Psoas muscle (tissue), 7 donors: ENCODE measurements at regions not wholly inside any gene's neighbourhood (a gene's known extent, or its start where the extent isn't known, plus 50 kb on each side); places are given as distances from the start of the nearest gene placed in this dataset.

Source experiments
- ATAC-seq, 4 donors: fragments of 200-7000 bp; cut with Tn5 transposase; one replicate each; pipeline ENCODE4 v1.9.1; 2020; ENCODE audit warnings: moderate library complexity in 3 of 4, mild to moderate bottlenecking in 2 of 4
- DNase-seq, 2 donors: peaks; one replicate each; pipeline ENCODE4 v3.0.0-alpha.2; 2020
- H3K27ac ChIP-seq: fragments of 200-600 bp; one replicate; pipeline ENCODE4 v1.8.0; 2022
- H3K27me3 ChIP-seq, 3 donors: fragments of 200-600 bp in 1 of 3; one replicate each; pipeline versions ENCODE4 v1.6.1 to v1.8.0; 2013 to 2022; ENCODE audit warnings: low read length in 2 of 3, mild to moderate bottlenecking in 2 of 3, moderate library complexity in 1 of 3; ENCODE audit not compliant: insufficient read depth in 3 of 3
- H3K36me3 ChIP-seq, 2 donors: fragments of 200-600 bp in 1 of 2; one replicate each; pipeline versions ENCODE4 v1.6.1 to v1.8.0; 2013 to 2022; ENCODE audit warnings: low read depth in 1 of 2, mild to moderate bottlenecking in 1 of 2, moderate library complexity in 1 of 2; ENCODE audit not compliant: insufficient read depth in 1 of 2
- H3K4me1 ChIP-seq: fragments of 200-600 bp; one replicate; pipeline ENCODE4 v1.8.0; 2022
- H3K4me3 ChIP-seq: fragments of 200-600 bp; one replicate; pipeline ENCODE4 v1.8.0; 2022; ENCODE audit warnings: mild to moderate bottlenecking
- H3K9me3 ChIP-seq: fragments of 200-600 bp; one replicate; pipeline ENCODE4 v1.8.0; 2022
- CTCF ChIP-seq: fragments of 200-600 bp; IDR thresholded peaks from one replicate; pipeline ENCODE4 v1.8.0; 2022; ENCODE audit warnings: antibody characterized with exemption
- WGBS, 3 donors: extraction: QIAGEN DNeasy Blood & Tissue Kit; methylation state at CpG; one replicate each; pipeline versions ENCODE4 v1.1.6 to v1.1.7; 2013; 5-methylcytosine and 5-hydroxymethylcytosine counted together
- intact Hi-C, 2 donors: fragments of 100-400 bp; cut with DNase I; formaldehyde crosslinking; loops; one replicate each; pipeline versions ENCODE4 v1.11.0 to v1.14.2; 2022
- donor health status: healthy with polysubstance abuse.
- donor health status: DM: no; HTN: no; CAD: no; lungs with moderate emphysema.
- donor health status: Bipolar disorder and iron deficiency.
- donor health status: healthy.
- donor health status: DM: yes; HTN: yes; CAD: no.
- donor health status: DM: no; HTN: no; CAD: no.
- donor health status: DM: yes; HTN: yes; CAD: no.

DNA sequence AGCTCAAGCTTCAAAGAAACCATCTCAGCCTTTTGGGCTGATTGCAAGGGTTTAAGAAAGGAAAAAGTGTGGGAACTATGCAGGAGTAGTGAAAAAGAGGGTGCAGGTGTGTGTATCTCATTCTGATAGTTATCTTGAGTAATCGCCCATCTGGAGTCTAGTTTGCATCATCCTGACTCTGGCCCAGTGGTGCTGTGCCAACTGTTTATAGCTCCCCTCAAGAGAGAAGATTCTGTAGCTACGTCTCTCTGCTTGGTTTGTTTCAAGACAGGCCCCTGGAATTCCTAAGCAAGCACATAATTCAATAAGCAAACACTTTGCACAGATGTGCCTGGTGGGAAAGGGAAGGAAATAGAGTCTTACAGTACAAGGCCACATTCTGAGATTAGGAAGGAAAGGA lies 144.4 kb downstream of the HAPSTR1 start:
- Histone ChIP-seq H3K4me1 (no peaks in the 10 kb centered on the region), H3K9me3 (no peaks in the 10 kb centered on the region), H3K27me3 (no peaks in the 10 kb centered on the region), H3K4me3 (no peak overlapping the region), H3K27ac (no peak overlapping the region), H3K36me3 (no peaks in the 10 kb centered on the region)
- intact Hi-C loops = no loop called here
- ATAC-seq (peak in 1 of 4 donors; percentile 42), DNase-seq (no peak)
- no peak for TF ChIP-seq CTCF
- 33 to 58% (median 50%) methylated on average over 2 of the region's 2 CpGs for WGBS, 3 donors

DNA sequence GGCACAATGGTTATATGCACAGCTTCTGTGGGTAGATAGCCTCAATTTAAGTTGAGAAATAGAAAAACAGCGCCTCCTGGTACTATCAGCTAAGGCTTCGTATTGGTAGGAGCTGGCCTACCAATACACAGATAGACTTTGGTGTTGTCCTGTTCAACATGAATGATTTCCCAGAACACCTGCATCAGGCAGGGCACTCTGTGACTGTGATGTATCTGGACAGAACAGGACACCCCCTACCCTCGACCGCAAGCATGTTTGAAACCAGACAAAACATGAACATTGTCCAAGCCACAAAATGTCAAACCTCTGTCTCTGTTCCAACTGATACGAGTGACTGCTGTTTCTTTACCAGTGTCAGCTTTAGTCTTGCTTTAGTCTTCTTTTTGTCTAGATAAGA lies 144.9 kb downstream of the HAPSTR1 start:
- ATAC-seq (no peak), DNase-seq (no peak)
- intact Hi-C loops = no loop called here

DNA sequence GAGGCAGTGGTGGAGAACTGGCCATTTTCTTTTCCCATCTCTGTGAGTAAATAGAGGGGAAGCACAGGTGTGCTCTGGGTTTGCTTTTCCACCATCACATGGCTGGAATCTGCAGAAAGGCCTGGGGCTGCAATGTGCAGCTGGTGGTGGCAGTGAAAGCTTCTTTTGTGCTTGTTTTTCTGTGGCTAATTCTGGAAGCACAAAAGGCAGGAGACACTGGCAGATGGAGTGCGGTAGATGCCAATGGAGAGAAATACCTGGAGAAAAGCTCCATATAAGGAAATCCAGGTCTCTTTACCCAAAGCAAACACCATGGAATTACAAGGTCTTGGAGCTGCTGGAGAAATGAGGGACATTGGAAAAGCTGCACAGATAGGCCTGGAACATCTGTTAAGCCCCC lies 146.9 kb downstream of the HAPSTR1 start:
- Histone ChIP-seq H3K27me3 (no peaks in the 10 kb centered on the region), H3K4me1 (no peaks in the 10 kb centered on the region), H3K36me3 (no peaks in the 10 kb centered on the region), H3K9me3 (no peaks in the 10 kb centered on the region), H3K27ac (no peak overlapping the region), H3K4me3 (no peak overlapping the region)
- DNase-seq (no peak), ATAC-seq (no peak)
- intact Hi-C loops = no loop called here
- TF ChIP-seq CTCF = no peak
- WGBS, 3 donors = 80 to 92% (median 81%) methylated on average over 1 of the region's 1 CpG

More for the DNA sequence above, 144.9 kb downstream of the HAPSTR1 start:
- no peaks in the 10 kb centered on the region for H3K27me3 ChIP-seq
- H3K4me1 ChIP-seq = no peaks in the 10 kb centered on the region
- H3K4me3 ChIP-seq = no peak overlapping the region
- no peaks in the 10 kb centered on the region for H3K9me3 ChIP-seq
- no peak overlapping the region for H3K27ac ChIP-seq
- H3K36me3 ChIP-seq = no peaks in the 10 kb centered on the region
- no peak for TF ChIP-seq CTCF
- WGBS, 3 donors = 70 to 78% (median 77%) methylated on average over 5 of the region's 5 CpGs

DNA sequence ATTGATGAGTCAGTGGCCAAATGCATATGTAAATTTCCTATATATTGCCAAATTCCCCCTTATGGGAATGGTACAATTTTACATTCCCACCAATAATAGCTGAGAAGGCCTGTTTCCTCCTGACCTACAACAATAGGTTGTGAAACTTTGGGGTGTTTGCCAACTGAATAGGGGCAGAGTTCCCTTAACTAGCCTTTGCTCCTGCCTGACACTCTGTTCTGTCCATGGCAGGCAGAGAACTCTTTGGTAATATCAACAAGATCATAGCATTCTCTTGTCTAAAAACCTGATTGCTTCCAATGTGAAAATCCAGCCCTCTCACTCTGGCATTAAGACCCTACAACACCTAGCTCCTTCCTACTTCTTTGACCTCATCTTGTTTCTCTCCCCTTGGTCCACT lies 149.7 kb downstream of the HAPSTR1 start:
- H3K4me1 ChIP-seq = no peaks in the 10 kb centered on the region
- TF ChIP-seq CTCF = no peak
- ATAC-seq = no peak

GRCh38 chr16:9248162-9248561 lies 156.7 kb downstream of the HAPSTR1 start:
- Histone ChIP-seq H3K27ac (no peak overlapping the region), H3K36me3 (no peaks in the 10 kb centered on the region), H3K4me3 (no peak overlapping the region), H3K4me1 (no peaks in the 10 kb centered on the region), H3K9me3 (no peaks in the 10 kb centered on the region), H3K27me3 (peaks cover 0 to 2% (median 0%) of the 10 kb centered on the region in 3 donors)
- ATAC-seq (no peak), DNase-seq (no peak)
- WGBS, 3 donors = 27 to 39% (median 36%) methylated on average over 2 of the region's 2 CpGs
- intact Hi-C loops = no loop called here
- no peak for TF ChIP-seq CTCF

More for the DNA sequence above, 149.7 kb downstream of the HAPSTR1 start:
- DNase-seq = no peak
- H3K4me3 ChIP-seq = no peak overlapping the region
- H3K27me3 ChIP-seq = no peaks in the 10 kb centered on the region
- no peak overlapping the region for H3K27ac ChIP-seq
- intact Hi-C loops = no loop called here
- H3K36me3 ChIP-seq = no peaks in the 10 kb centered on the region
- no peaks in the 10 kb centered on the region for H3K9me3 ChIP-seq
